Chondrocyte (in vitro differentiated cells): ENCODE measurements at regions not wholly inside any gene's neighbourhood (a gene's known extent, or its start where the extent isn't known, plus 50 kb on each side); places are given as distances from the start of the nearest gene placed in this dataset.

ENCODE experiments used
- DNase-seq: peaks from one replicate; pipeline ENCODE4 v3.0.0; 2021; ENCODE audit warnings: mixed read lengths, low spot score
- H3K27ac Mint-ChIP-seq: one replicate; pipeline ENCODE4 v1.8.0; 2021; ENCODE audit warnings: mild to moderate bottlenecking, moderate library complexity, mixed read lengths; ENCODE audit not compliant: unreplicated experiment
- H3K27me3 Mint-ChIP-seq: 2 replicates; pipeline ENCODE4 v1.8.0; 2021; ENCODE audit warnings: low read depth, mixed read lengths
- H3K36me3 Mint-ChIP-seq: 2 replicates; pipeline ENCODE4 v1.8.0; 2021; ENCODE audit warnings: low read depth, mixed read lengths
- H3K4me1 Mint-ChIP-seq: 2 replicates; pipeline ENCODE4 v1.8.0; 2021; ENCODE audit warnings: low read depth, mild to moderate bottlenecking, mixed read lengths
- H3K4me3 Mint-ChIP-seq: one replicate; pipeline ENCODE4 v1.8.0; 2021; ENCODE audit warnings: mild to moderate bottlenecking, moderate library complexity, mixed read lengths; ENCODE audit not compliant: unreplicated experiment
- H3K9me3 Mint-ChIP-seq: 2 replicates; pipeline ENCODE4 v1.8.0; 2021; ENCODE audit warnings: low read depth, mixed read lengths
- TF ChIP-seq, protein P1 (sequence below): fragments of 200-600 bp; sonication (generic); IDR thresholded peaks from 2 replicates; pipeline ENCODE4 v1.5.0; 2021; ENCODE audit warnings: antibody characterized with exemption, mild to moderate bottlenecking, moderate library complexity

DNA sequence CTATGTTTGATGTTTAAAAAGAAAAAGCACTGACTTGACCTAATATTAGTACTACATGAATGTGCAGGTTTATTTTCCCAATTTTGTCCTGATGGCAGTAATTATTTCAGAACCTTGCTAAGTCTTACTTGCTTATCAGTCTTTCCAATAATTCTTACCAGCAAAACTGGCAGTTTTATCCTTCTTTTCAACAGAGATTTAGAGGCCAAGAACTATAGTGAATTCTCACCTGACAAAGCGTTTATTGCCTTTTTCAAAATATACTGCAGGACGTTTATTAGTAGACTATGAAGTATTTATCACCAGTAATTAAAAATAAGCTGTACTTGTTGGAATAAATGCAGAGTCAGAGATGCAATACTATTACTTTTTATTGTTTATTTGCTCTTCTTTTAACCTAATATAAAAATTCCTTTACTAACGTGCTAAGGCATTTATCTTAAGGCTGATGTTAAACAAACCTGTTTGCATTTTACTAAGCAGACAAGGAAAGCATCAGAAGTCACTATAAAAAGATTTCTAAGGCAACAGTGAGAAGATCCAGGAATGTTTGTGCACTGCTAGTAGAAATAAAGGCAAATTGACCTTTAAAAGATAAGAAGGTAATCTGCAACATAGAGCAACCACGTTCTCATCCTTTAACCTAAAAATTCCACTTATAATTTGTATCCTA is 80.3 kb upstream of the NOCT start:
- Mint-ChIP-seq H3K4me1 (peaks cover 22% of the 10 kb centered on the region), H3K27me3 (no peaks in the 10 kb centered on the region), H3K9me3 (no peaks in the 10 kb centered on the region), H3K27ac (no peak overlapping the region), H3K36me3 (no peaks in the 10 kb centered on the region), H3K4me3 (no peak overlapping the region)
- TF ChIP-seq, protein P1, sequence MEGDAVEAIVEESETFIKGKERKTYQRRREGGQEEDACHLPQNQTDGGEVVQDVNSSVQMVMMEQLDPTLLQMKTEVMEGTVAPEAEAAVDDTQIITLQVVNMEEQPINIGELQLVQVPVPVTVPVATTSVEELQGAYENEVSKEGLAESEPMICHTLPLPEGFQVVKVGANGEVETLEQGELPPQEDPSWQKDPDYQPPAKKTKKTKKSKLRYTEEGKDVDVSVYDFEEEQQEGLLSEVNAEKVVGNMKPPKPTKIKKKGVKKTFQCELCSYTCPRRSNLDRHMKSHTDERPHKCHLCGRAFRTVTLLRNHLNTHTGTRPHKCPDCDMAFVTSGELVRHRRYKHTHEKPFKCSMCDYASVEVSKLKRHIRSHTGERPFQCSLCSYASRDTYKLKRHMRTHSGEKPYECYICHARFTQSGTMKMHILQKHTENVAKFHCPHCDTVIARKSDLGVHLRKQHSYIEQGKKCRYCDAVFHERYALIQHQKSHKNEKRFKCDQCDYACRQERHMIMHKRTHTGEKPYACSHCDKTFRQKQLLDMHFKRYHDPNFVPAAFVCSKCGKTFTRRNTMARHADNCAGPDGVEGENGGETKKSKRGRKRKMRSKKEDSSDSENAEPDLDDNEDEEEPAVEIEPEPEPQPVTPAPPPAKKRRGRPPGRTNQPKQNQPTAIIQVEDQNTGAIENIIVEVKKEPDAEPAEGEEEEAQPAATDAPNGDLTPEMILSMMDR = no peak
- no peak for DNase-seq

DNA sequence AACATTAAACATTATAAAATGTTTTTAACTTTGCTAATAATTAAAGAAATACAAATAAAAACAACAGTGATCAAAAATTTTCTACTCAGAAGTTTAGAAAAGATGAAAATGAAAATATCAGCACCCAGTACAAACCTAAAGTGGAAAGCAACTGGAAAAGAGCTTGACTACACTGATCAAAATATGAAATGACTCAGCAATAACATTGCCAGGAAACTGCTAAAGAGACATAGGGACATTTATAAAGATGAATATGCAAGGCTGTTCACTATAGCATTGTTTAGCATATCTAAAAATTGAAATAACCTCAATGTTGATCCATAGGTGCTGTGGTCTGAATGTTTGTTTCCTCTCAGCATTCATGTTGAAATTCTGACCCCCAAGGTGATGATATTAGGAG is 88.5 kb upstream of the NOCT start:
- no peaks in the 10 kb centered on the region for H3K36me3 Mint-ChIP-seq

DNA sequence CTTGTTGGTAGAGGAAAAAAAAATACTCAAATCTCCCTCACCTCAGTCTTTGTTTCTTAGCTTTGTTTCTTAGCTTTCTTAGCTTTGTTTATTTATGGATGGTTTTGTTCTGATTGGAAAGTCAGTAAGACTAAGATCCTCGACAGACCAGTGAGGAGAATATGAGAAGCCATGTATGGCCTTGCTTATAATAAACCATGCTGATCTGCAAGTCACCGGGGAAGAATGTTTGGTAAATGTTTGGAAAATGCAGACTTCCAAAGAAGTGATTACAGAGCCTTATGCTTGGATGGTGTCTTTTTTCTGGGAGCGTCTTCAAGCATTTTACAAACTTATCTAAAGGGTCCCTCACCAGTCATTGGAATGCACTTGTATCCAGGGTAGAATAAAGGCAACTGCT is 90.1 kb upstream of the NOCT start:
- no peak for DNase-seq
- peaks cover 8% of the 10 kb centered on the region for H3K4me1 Mint-ChIP-seq
- no peaks in the 10 kb centered on the region for H3K27me3 Mint-ChIP-seq
- TF ChIP-seq, protein P1 = no peak
- H3K4me3 Mint-ChIP-seq = no peak overlapping the region
- H3K9me3 Mint-ChIP-seq = no peaks in the 10 kb centered on the region
- no peak overlapping the region for H3K27ac Mint-ChIP-seq
- H3K36me3 Mint-ChIP-seq = no peaks in the 10 kb centered on the region

More for the DNA sequence above, 88.5 kb upstream of the NOCT start:
- no peak for DNase-seq
- TF ChIP-seq, protein P1 = no peak
- Mint-ChIP-seq H3K4me3 (no peak overlapping the region), H3K27ac (peak overlapping the region; percentile 45), H3K27me3 (no peaks in the 10 kb centered on the region), H3K4me1 (peaks cover 8% of the 10 kb centered on the region), H3K9me3 (no peaks in the 10 kb centered on the region)

DNA sequence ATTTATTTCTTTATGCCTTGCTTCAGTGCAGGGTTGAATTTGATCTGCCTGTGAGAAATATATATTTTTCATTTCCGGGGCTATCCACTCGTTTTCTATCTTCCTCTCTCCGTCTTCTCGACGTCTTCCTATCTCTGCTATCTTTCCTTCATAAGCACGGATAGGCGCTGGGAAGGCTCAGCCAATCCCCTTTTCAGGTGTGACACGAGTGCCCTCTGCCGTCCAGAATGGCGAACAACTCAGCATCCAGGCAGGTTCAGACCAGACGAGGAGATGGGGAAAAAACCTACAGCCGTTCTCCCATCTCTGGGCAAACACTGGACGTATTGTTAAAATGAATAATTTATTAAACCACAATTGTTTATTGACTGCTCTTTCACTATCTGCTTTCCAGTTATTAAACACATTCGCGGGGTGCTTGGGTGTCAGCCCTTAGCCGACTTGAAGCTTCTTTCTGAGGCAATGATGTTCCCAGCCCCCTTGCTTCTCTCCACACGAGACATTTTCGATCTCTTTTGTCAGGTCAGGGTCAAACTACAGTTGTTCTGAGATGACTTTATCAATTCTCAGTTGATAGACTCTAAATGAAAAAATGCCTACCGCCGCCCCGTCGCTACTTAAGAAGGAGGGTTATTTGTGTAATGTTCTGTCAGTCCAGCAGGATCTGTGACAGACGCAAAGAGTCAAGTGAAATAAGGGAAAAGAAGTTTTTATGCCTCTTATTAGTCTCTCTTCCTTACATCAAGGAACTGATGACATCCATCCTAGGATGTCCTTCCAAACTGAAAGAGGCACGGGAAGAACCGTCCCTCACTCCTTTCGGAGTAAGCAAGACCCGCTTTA is 96.3 kb upstream of the NOCT start:
- H3K4me1 Mint-ChIP-seq = peaks cover 9% of the 10 kb centered on the region
- TF ChIP-seq, protein P1 = peak; percentile 88

DNA sequence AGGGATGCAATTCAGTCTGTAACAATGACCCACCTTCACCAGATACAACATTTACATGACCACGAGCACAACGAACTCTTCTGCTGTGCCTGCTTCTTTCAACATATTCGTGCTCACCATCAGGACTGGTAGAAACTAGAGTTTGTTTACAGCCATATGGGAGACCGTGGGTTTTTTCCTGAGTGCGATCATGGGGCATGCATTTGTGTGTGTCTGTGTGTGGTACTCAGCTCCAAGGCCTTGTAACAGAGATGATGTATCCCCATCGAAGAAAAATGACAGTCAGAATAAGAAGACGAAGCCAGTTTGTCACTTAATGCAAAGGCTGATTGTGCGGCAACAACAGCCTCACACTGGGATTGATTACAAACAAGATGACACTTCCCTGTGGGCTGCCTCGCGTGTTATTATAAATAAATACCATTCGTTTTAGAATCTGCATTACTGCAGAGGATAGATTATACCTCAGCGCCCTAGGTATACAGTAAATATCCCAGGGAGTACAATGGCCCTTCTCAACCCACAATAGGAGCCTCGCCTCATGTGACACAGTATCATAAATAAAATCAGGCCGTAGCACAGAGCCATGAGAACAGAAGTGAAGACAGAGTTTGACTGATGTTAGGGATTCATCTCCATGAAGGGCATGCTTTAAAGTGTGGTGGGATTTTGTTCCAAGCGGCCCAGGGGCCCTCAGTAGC is 97.3 kb upstream of the NOCT start:
- Mint-ChIP-seq H3K27ac (no peak overlapping the region), H3K27me3 (no peaks in the 10 kb centered on the region), H3K4me3 (no peak overlapping the region), H3K36me3 (no peaks in the 10 kb centered on the region), H3K9me3 (no peaks in the 10 kb centered on the region), H3K4me1 (peaks cover 9% of the 10 kb centered on the region)
- no peak for DNase-seq
- TF ChIP-seq, protein P1 = no peak

More for the DNA sequence above, 96.3 kb upstream of the NOCT start:
- Mint-ChIP-seq H3K27me3 (no peaks in the 10 kb centered on the region), H3K4me3 (peak overlapping the region; percentile 39), H3K36me3 (no peaks in the 10 kb centered on the region), H3K27ac (peak overlapping the region; percentile 6), H3K9me3 (no peaks in the 10 kb centered on the region)
- no peak for DNase-seq
